ENCODE measurements at regions not wholly inside any gene's neighbourhood (a gene's known extent, or its start where the extent isn't known, plus 50 kb on each side); places are given as distances from the start of the nearest gene placed in this dataset.
"Not testable (repeated sequence)": the region's sequence is repeated elsewhere in the genome, so short reads cannot be mapped to it uniquely, and the experiment has no call there.

DNA sequence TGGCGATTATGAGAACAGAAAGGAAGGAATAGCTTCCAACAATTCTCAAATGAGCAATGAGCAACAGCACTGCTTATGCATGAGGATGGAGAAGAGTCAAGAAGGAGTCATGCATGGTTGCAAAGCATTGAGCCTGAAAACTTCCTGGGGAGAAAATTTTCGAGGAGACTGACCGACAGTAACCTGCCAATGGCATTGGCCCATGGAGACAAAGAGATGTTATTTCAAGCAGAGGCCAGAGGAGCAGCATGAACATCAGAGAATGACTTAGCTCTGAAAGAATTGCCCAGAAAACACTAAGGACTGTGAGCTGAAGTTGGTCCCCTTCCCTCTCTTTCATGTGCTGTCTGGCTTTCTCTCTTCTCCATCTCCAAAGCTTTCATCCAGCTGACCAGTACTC is 343.4 kb downstream of the ADAMTS20 start:
- intact Hi-C loops (cut with DNase I): no loop called here
- Histone ChIP-seq H3K4me1 (no peaks in the 10 kb centered on the region), H3K36me3 (no peaks in the 10 kb centered on the region)

DNA sequence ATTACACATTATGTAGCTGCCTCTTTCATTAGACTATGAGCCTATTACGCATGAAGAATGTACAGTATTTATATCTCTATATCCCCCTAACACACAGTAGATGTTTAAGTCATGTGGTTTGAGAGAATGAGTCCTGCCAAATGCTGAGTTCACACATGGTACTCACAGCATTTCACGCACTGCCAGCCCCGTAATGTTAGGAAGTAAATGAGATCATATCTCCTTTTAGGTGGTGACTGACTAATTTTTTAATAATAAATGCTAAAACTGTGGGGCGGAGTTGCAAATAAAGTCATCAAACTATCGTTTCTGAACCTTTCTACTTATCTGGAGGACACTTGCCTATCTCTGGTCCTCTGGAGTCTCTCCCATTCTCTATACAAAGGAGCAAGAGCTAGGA is 343.8 kb downstream of the ADAMTS20 start:
- Histone ChIP-seq H3K4me3 (no peak overlapping the region), H3K9me3 (no peaks in the 10 kb centered on the region), H3K9ac (ENCODE audit: low read depth in 2 of 2, low read length in 2 of 2) (no peak overlapping the region), H3K27me3 (no peaks in the 10 kb centered on the region), H3K36me3 (no peaks in the 10 kb centered on the region), H3K4me1 (no peaks in the 10 kb centered on the region), H3K27ac (no peak overlapping the region)
- TF ChIP-seq, protein P1, sequence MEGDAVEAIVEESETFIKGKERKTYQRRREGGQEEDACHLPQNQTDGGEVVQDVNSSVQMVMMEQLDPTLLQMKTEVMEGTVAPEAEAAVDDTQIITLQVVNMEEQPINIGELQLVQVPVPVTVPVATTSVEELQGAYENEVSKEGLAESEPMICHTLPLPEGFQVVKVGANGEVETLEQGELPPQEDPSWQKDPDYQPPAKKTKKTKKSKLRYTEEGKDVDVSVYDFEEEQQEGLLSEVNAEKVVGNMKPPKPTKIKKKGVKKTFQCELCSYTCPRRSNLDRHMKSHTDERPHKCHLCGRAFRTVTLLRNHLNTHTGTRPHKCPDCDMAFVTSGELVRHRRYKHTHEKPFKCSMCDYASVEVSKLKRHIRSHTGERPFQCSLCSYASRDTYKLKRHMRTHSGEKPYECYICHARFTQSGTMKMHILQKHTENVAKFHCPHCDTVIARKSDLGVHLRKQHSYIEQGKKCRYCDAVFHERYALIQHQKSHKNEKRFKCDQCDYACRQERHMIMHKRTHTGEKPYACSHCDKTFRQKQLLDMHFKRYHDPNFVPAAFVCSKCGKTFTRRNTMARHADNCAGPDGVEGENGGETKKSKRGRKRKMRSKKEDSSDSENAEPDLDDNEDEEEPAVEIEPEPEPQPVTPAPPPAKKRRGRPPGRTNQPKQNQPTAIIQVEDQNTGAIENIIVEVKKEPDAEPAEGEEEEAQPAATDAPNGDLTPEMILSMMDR (IDR thresholded peaks at IDR 0.05): no peak
- intact Hi-C loops (cut with DNase I): no loop called here
- DNase-seq: no peak

More for the DNA sequence above, 343.4 kb downstream of the ADAMTS20 start:
- H3K9me3 ChIP-seq: no peaks in the 10 kb centered on the region
- TF ChIP-seq, protein P1 (IDR thresholded peaks at IDR 0.05): no peak
- H3K4me3 ChIP-seq: no peak overlapping the region
- no peak for DNase-seq
- H3K27me3 ChIP-seq: no peaks in the 10 kb centered on the region
- no peak overlapping the region for H3K9ac ChIP-seq (ENCODE audit: low read depth in 2 of 2, low read length in 2 of 2)
- H3K27ac ChIP-seq: no peak overlapping the region

DNA sequence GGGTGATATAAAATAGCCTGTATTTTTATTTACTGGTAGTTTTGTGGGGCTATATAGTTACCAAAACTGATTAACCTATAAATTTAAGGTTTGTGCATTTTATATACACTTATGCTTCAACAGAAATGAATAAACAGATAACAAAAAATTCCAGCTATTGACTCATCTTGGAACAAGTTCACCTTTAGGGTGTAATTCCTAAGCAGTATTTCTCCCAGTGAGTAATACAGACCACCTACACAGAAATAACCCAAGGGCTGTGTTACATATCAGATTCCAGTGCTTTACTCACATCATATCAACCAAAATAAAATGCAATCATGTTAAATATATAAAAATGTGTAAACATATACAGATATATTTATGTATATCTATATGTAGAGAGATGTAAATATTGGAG is 345.6 kb downstream of the ADAMTS20 start:
- TF ChIP-seq, protein P1 (IDR thresholded peaks at IDR 0.05): no peak

DNA sequence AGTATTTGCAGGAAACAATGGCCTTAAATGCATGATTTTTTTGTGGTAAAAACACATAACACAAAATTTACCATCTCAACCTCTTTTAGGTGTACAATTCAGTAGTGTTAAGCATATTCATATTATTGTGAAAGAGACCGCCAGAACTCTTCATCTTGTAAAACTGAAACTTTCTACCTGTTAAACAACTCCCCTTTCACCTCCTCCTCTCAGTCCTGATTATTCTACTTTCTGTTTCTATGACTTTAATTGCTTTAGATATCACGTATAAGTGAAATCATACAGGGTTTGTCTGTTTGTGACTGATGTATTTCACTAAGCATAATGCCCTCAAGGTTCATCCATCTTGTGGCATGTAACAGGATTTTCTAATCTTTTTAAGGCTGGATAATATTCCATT is 353.4 kb downstream of the ADAMTS20 start:
- Histone ChIP-seq H3K4me3 (no peak overlapping the region), H3K27ac (no peak overlapping the region), H3K9ac (ENCODE audit: low read depth in 2 of 2, low read length in 2 of 2) (no peak overlapping the region), H3K4me1 (no peaks in the 10 kb centered on the region), H3K36me3 (no peaks in the 10 kb centered on the region), H3K27me3 (no peaks in the 10 kb centered on the region), H3K9me3 (no peaks in the 10 kb centered on the region)
- intact Hi-C loops (cut with DNase I): no loop called here
- TF ChIP-seq, protein P1 (IDR thresholded peaks at IDR 0.05): no peak
- no peak for DNase-seq

More for the DNA sequence above, 345.6 kb downstream of the ADAMTS20 start:
- Histone ChIP-seq H3K4me1 (no peaks in the 10 kb centered on the region), H3K36me3 (no peaks in the 10 kb centered on the region), H3K9me3 (no peaks in the 10 kb centered on the region), H3K27ac (no peak overlapping the region), H3K9ac (ENCODE audit: low read depth in 2 of 2, low read length in 2 of 2) (no peak overlapping the region), H3K27me3 (no peaks in the 10 kb centered on the region), H3K4me3 (no peak overlapping the region)
- intact Hi-C loops (cut with DNase I): no loop called here
- no peak for DNase-seq

DNA sequence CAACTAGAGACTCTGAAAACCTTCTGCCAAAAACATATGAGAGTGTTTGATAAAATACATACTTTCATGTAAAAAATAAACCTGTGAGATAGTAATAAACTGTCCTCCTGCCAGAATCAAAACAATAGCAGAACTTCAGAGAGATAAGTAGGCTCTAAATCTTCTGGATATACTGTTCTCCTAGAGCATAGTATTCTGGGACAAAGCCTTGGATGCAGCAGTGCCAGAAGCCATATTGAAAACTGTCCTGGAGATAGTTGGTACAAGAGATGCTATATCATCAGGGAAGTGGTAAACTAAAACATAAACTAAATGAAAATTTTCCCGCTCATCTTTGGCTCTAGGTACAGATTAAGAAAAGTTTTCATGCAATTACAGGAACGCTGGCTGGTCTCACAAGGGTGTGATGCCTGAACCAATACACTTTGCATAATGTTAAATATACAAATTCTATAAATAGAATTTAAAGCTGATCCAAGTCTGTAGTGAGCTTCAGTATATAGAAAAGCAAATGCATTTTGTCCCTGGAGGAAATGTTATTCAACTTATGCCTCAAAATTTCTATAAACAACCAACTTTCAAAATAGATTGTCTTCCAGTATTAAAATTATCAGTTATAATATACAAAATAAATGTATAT is 355.6 kb downstream of the ADAMTS20 start:
- no peak for DNase-seq
- H3K36me3 ChIP-seq: no peaks in the 10 kb centered on the region
- H3K9me3 ChIP-seq: no peaks in the 10 kb centered on the region
- no peak overlapping the region for H3K4me3 ChIP-seq
- intact Hi-C loops (cut with DNase I): no loop called here
- H3K9ac ChIP-seq (ENCODE audit: low read depth in 2 of 2, low read length in 2 of 2): no peak overlapping the region
- no peak overlapping the region for H3K27ac ChIP-seq
- no peaks in the 10 kb centered on the region for H3K4me1 ChIP-seq
- H3K27me3 ChIP-seq: no peaks in the 10 kb centered on the region
- TF ChIP-seq, protein P1 (IDR thresholded peaks at IDR 0.05): no peak

DNA sequence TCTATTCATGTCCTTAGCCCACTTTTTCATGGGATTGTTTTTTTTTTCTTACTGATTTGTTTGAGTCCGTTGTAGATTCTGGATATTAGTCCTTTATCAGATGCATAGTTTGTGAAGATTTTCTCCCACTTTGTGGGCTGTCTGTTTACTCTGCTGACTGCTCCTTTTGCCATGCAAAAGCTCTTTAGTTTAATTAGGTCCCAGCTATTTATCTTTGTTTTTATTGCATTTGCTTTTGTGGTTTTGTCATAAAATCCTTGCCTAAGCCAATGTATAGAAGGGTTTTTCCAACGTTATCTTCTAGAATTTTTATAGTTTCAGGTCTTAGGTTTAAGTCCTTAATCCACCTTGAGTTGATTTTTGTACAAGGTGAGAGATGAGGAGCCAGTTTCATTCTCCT is 358.9 kb downstream of the ADAMTS20 start:
- DNase-seq; intact Hi-C loops (cut with DNase I); H3K27ac ChIP-seq; H3K9me3 ChIP-seq; H3K4me3 ChIP-seq; H3K27me3 ChIP-seq; H3K9ac ChIP-seq (ENCODE audit: low read depth in 2 of 2, low read length in 2 of 2); H3K36me3 ChIP-seq; H3K4me1 ChIP-seq: not testable (repeated sequence)

DNA sequence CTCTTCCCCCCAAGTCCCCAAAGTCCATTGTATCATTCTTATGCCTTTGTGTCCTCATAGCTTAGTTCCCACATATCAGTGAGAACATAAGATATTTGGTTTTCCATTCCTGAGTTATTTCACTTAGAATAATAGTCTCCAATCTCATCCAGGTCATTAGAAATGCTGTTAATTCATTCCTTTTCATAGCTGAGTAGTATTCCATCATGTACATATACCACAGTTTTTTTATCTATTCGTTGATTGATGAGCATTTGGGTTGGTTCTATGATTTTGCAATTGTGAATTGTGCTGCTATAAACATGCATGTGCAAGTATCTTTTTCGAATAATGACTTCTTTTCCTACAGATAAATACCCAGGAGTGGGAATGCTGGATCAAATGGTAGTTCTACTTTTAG is 359.6 kb downstream of the ADAMTS20 start:
- intact Hi-C loops (cut with DNase I); H3K27ac ChIP-seq; H3K36me3 ChIP-seq; H3K9me3 ChIP-seq; DNase-seq; H3K4me1 ChIP-seq; H3K4me3 ChIP-seq; H3K27me3 ChIP-seq; H3K9ac ChIP-seq (ENCODE audit: low read depth in 2 of 2, low read length in 2 of 2): not testable (repeated sequence)
